Activated CD8-positive, alpha-beta memory T cell treated with anti-CD3 and anti-CD28 coated beads for 36 hours (primary cell): ENCODE measurements at regions not wholly inside any gene's neighbourhood (a gene's known extent, or its start where the extent isn't known, plus 50 kb on each side); places are given as distances from the start of the nearest gene placed in this dataset.
"Not testable (repeated sequence)": the region's sequence is repeated elsewhere in the genome, so short reads cannot be mapped to it uniquely, and the experiment has no call there.

ENCODE experiments used
- CTCF ChIA-PET: fragments of 350-600 bp; sonication (Branson Sonifier 250); formaldehyde crosslinking; loops from one replicate; lab custom pipeline; 2021; ENCODE audit warnings: antibody characterized with exemption; lab: Charles Lee
- POLR2A ChIA-PET: fragments of 350-600 bp; sonication (Branson Sonifier 250); formaldehyde crosslinking; loops from one replicate; lab custom pipeline; 2021; ENCODE audit warnings: antibody characterized with exemption; lab: Charles Lee

- POLR2A ChIA-PET = no interaction called here
- CTCF ChIA-PET = no interaction called here
Observed at GRCh38 chr16:80273635-80274538, 266.9 kb upstream of the DYNLRB2 start.

GRCh38 chr16:80265624-80266306, 275.0 kb upstream of the DYNLRB2 start:
- ChIA-PET CTCF (no interaction called here), POLR2A (no interaction called here)

GRCh38 chr16:80263848-80264694, 276.7 kb upstream of the DYNLRB2 start:
- ChIA-PET POLR2A (interaction anchor here (0.8 kb wide), 1 partner anchor 418 kb away, joined by 4 read pairs; no protein-coding TSS in a partner anchor), CTCF (no interaction called here)

- ChIA-PET POLR2A (interaction anchor here (0.8 kb wide), 1 partner anchor 417 kb away, joined by 4 read pairs; no protein-coding TSS in a partner anchor), CTCF (no interaction called here)
Observed at GRCh38 chr16:80263181-80263823, 277.5 kb upstream of the DYNLRB2 start.

GRCh38 chr16:80260906-80261311, 279.9 kb upstream of the DYNLRB2 start:
- CTCF ChIA-PET = no interaction called here
- POLR2A ChIA-PET = no interaction called here

GRCh38 chr16:80259290-80259805, 281.4 kb upstream of the DYNLRB2 start:
- CTCF ChIA-PET = no interaction called here

GRCh38 chr16:80258407-80258806, 282.4 kb upstream of the DYNLRB2 start:
- ChIA-PET CTCF (no interaction called here), POLR2A (no interaction called here)

More at GRCh38 chr16:80259290-80259805, 281.4 kb upstream of the DYNLRB2 start:
- POLR2A ChIA-PET = no interaction called here

GRCh38 chr16:80254970-80255369, 285.8 kb upstream of the DYNLRB2 start:
- POLR2A ChIA-PET = no interaction called here
- CTCF ChIA-PET = no interaction called here

- ChIA-PET POLR2A (no interaction called here), CTCF (no interaction called here)
Observed at GRCh38 chr16:80253741-80254140, 287.1 kb upstream of the DYNLRB2 start.

- CTCF ChIA-PET = no interaction called here
- POLR2A ChIA-PET = no interaction called here
Observed at GRCh38 chr16:80250381-80250780, 290.4 kb upstream of the DYNLRB2 start.

- CTCF ChIA-PET = not testable (repeated sequence)
Observed at GRCh38 chr16:80243303-80243702, 297.5 kb upstream of the DYNLRB2 start.

GRCh38 chr16:80242279-80242678, 298.5 kb upstream of the DYNLRB2 start:
- CTCF ChIA-PET, POLR2A ChIA-PET: not testable (repeated sequence)

More at GRCh38 chr16:80243303-80243702, 297.5 kb upstream of the DYNLRB2 start:
- POLR2A ChIA-PET = not testable (repeated sequence)

- CTCF ChIA-PET = no interaction called here
- POLR2A ChIA-PET = no interaction called here
Observed at GRCh38 chr16:80233097-80233835, 307.5 kb upstream of the DYNLRB2 start.

GRCh38 chr16:80231888-80232287, 308.9 kb upstream of the DYNLRB2 start:
- POLR2A ChIA-PET = no interaction called here
- CTCF ChIA-PET = no interaction called here

GRCh38 chr16:80231121-80231520, 309.7 kb upstream of the DYNLRB2 start:
- ChIA-PET POLR2A (no interaction called here), CTCF (no interaction called here)

- POLR2A ChIA-PET = no interaction called here
Observed at GRCh38 chr16:80230328-80231120, 310.3 kb upstream of the DYNLRB2 start.

GRCh38 chr16:80226499-80226898, 314.3 kb upstream of the DYNLRB2 start:
- ChIA-PET CTCF (no interaction called here), POLR2A (no interaction called here)

More at GRCh38 chr16:80230328-80231120, 310.3 kb upstream of the DYNLRB2 start:
- CTCF ChIA-PET = no interaction called here

GRCh38 chr16:80210787-80211186, 330.0 kb upstream of the DYNLRB2 start:
- ChIA-PET POLR2A (no interaction called here), CTCF (no interaction called here)
